IMR-90 (cell line): ENCODE measurements at regions not wholly inside any gene's neighbourhood (a gene's known extent, or its start where the extent isn't known, plus 50 kb on each side); places are given as distances from the start of the nearest gene placed in this dataset.

Source experiments
- ATAC-seq: fragments of 200-7000 bp; cut with Tn5 transposase; 2 replicates; pipeline ENCODE4 v1.9.1; 2020; ENCODE audit warnings: low read depth, mild to moderate bottlenecking, moderate library complexity
- BruUV-seq: library from RNA; stranded (reverse); fragments of 400-500 nt; replicated peaks from 2 replicates; lab custom pipeline; 2021; lab: Mats Ljungman, UMichigan
- CTCF ChIA-PET: fragments of 300-600 bp; formaldehyde crosslinking; extraction: SDS; loops from one replicate; lab custom pipeline; 2021; ENCODE audit warnings: antibody characterized with exemption; lab: Yijun Ruan, JAX
- POLR2A ChIA-PET: fragments of 300-600 bp; sonication (Branson Sonifier 250); formaldehyde crosslinking; loops from one replicate; lab custom pipeline; 2022; ENCODE audit warnings: antibody characterized with exemption; ENCODE audit not compliant: unreplicated experiment; lab: Charles Lee
- DNase-seq: peaks from one replicate; pipeline ENCODE4 v3.0.0; 2013
- H2AFZ ChIP-seq: replicated peaks from 2 replicates; pipeline ENCODE3; 2013; ENCODE audit warnings: low read length, mild to moderate bottlenecking; ENCODE audit not compliant: poor library complexity
- H2AK5ac ChIP-seq: 2 replicates; pipeline ENCODE4 v1.6.1; 2013; ENCODE audit warnings: low read depth, low read length, inconsistent platforms
- H2AK9ac ChIP-seq: replicated peaks from 2 replicates; pipeline ENCODE3; 2013; ENCODE audit warnings: mild to moderate bottlenecking, low read depth, low read length, moderate library complexity; ENCODE audit not compliant: poor library complexity
- H2BK120ac ChIP-seq: 2 replicates; pipeline ENCODE4 v1.6.1; 2013; ENCODE audit warnings: low read depth, low read length, inconsistent platforms
- H2BK15ac ChIP-seq: 3 replicates; pipeline ENCODE4 v1.6.1; 2013; ENCODE audit warnings: low read depth, low read length, inconsistent platforms
- H2BK20ac ChIP-seq: 2 replicates; pipeline ENCODE4 v1.6.1; 2013; ENCODE audit warnings: low read depth, mild to moderate bottlenecking, inconsistent platforms, low read length, moderate library complexity
- H2BK5ac ChIP-seq: 2 replicates; pipeline ENCODE4 v1.6.1; 2013; ENCODE audit warnings: mild to moderate bottlenecking, low read depth, low read length, inconsistent platforms; ENCODE audit not compliant: poor library complexity, severe bottlenecking
- H3K14ac ChIP-seq: replicated peaks from 2 replicates; pipeline ENCODE4 v1.6.1; 2013; ENCODE audit warnings: low read depth, low read length, inconsistent platforms
- H3K18ac ChIP-seq: 2 replicates; pipeline ENCODE4 v1.6.1; 2013; ENCODE audit warnings: low read depth, low read length, control low read depth
- H3K23ac ChIP-seq: 2 replicates; pipeline ENCODE4 v1.6.1; 2013; ENCODE audit warnings: low read depth, low read length, inconsistent platforms
- H3K27ac ChIP-seq: 2 replicates; pipeline ENCODE4 v1.5.1; 2013; ENCODE audit warnings: mild to moderate bottlenecking, control low read depth, low read length; ENCODE audit not compliant: insufficient read depth
- H3K27me3 ChIP-seq: 2 replicates; pipeline ENCODE4 v1.6.1; 2013; ENCODE audit warnings: low read length; ENCODE audit not compliant: control insufficient read depth, insufficient read depth
- H3K36me3 ChIP-seq: 2 replicates; pipeline ENCODE4 v1.6.1; 2013; ENCODE audit warnings: low read length, mixed read lengths; ENCODE audit not compliant: control insufficient read depth, insufficient read depth
- H3K4ac ChIP-seq: 2 replicates; pipeline ENCODE4 v1.6.1; 2013; ENCODE audit warnings: low read depth, low read length, inconsistent platforms
- H3K4me1 ChIP-seq: 2 replicates; pipeline ENCODE4 v1.6.1; 2013; ENCODE audit warnings: low read length, mixed read lengths; ENCODE audit not compliant: control insufficient read depth, insufficient read depth
- H3K4me2 ChIP-seq: 2 replicates; pipeline ENCODE4 v1.6.1; 2013; ENCODE audit warnings: low read depth, mild to moderate bottlenecking, control low read depth, low read length, moderate library complexity
- H3K4me3 ChIP-seq: 2 replicates; pipeline ENCODE4 v1.5.1; 2013; ENCODE audit warnings: low read depth, mild to moderate bottlenecking, control low read depth, low read length, moderate library complexity; ENCODE audit not compliant: insufficient read depth
- H3K56ac ChIP-seq: 2 replicates; pipeline ENCODE4 v1.6.1; 2013; ENCODE audit warnings: low read length, inconsistent platforms; ENCODE audit not compliant: insufficient read depth; ENCODE audit errors: extremely low read depth
- H3K79me1 ChIP-seq, 2 experiments: 2 replicates each; pipeline ENCODE4 v1.6.1; 2013; ENCODE audit warnings: low read length in 2 of 2, inconsistent platforms in 1 of 2, low read depth in 1 of 2
- H3K9ac ChIP-seq: 2 replicates; pipeline ENCODE4 v1.6.1; 2013; ENCODE audit warnings: low read depth, low read length, control low read depth
- H3K9me1 ChIP-seq: 2 replicates; pipeline ENCODE4 v1.6.1; 2013; ENCODE audit warnings: low read length, inconsistent platforms; ENCODE audit not compliant: insufficient read depth
- H3K9me3 ChIP-seq: 2 replicates; pipeline ENCODE4 v1.6.1; 2013; ENCODE audit warnings: low read length; ENCODE audit not compliant: control insufficient read depth, insufficient read depth
- H4K20me1 ChIP-seq: 2 replicates; pipeline ENCODE4 v1.6.1; 2013; ENCODE audit warnings: low read length, inconsistent platforms; ENCODE audit not compliant: insufficient read depth
- H4K5ac ChIP-seq: 2 replicates; pipeline ENCODE4 v1.6.1; 2013; ENCODE audit warnings: mild to moderate bottlenecking, low read depth, low read length, control low read depth
- H4K8ac ChIP-seq, 2 experiments: 2 replicates each; pipeline ENCODE4 v1.6.1; 2013; ENCODE audit warnings: low read depth in 2 of 2, low read length in 2 of 2, control low read depth in 1 of 2, inconsistent platforms in 1 of 2
- H4K91ac ChIP-seq: 2 replicates; pipeline ENCODE4 v1.6.1; 2013; ENCODE audit warnings: low read depth, low read length, inconsistent platforms; ENCODE audit not compliant: insufficient read depth
- BHLHE40 ChIP-seq: fragments of 150-350 bp; IDR thresholded peaks from 2 replicates; pipeline ENCODE4 v1.6.1; 2016; ENCODE audit warnings: mild to moderate bottlenecking, low read depth, low read length
- CEBPB ChIP-seq: IDR thresholded peaks from 2 replicates; pipeline ENCODE4 v1.6.1; 2012; ENCODE audit warnings: low read depth, low read length, improper control_type of control experiment
- CHD1 ChIP-seq: IDR thresholded peaks from 2 replicates; pipeline ENCODE4 v1.6.1; 2012; ENCODE audit warnings: low read depth, low read length, improper control_type of control experiment
- FOS ChIP-seq: fragments of 150-350 bp; IDR thresholded peaks from 2 replicates; pipeline ENCODE4 v1.6.1; 2016; ENCODE audit warnings: low read depth, low read length
- MAFK ChIP-seq: IDR thresholded peaks from 2 replicates; pipeline ENCODE4 v1.6.1; 2012; ENCODE audit warnings: low read depth, low read length, improper control_type of control experiment
- MAZ ChIP-seq: IDR thresholded peaks from 2 replicates; pipeline ENCODE4 v1.6.1; 2012; ENCODE audit warnings: low read depth, mild to moderate bottlenecking, low read length, improper control_type of control experiment, moderate library complexity, borderline replicate concordance
- MXI1 ChIP-seq: IDR thresholded peaks from 2 replicates; pipeline ENCODE4 v1.6.1; 2012; ENCODE audit warnings: low read depth, mild to moderate bottlenecking, low read length, moderate library complexity, borderline replicate concordance
- NFE2L2 ChIP-seq: fragments of 150-350 bp; IDR thresholded peaks from 2 replicates; pipeline ENCODE4 v1.6.1; 2016; ENCODE audit warnings: low read depth, mild to moderate bottlenecking, low read length
- POLR2A ChIP-seq: IDR thresholded peaks from 2 replicates; pipeline ENCODE4 v1.6.1; 2012; ENCODE audit warnings: mild to moderate bottlenecking, low read depth, low read length
- RAD21 ChIP-seq: IDR thresholded peaks from 2 replicates; pipeline ENCODE4 v1.6.1; 2012; ENCODE audit warnings: low read length, improper control_type of control experiment
- RCOR1 ChIP-seq: IDR thresholded peaks from 2 replicates; pipeline ENCODE4 v1.6.1; 2012; ENCODE audit warnings: mild to moderate bottlenecking, low read length, improper control_type of control experiment; ENCODE audit not compliant: insufficient replicate concordance
- RFX5 ChIP-seq: IDR thresholded peaks from 2 replicates; pipeline ENCODE4 v1.8.0; 2012; ENCODE audit warnings: low read depth, mild to moderate bottlenecking, low read length, moderate library complexity
- SMC3 ChIP-seq: fragments of 150-350 bp; IDR thresholded peaks from 2 replicates; pipeline ENCODE4 v1.6.1; 2016; ENCODE audit warnings: low read depth, mild to moderate bottlenecking, antibody characterized with exemption, low read length, moderate library complexity
- WGBS, 2 experiments: methylation state at CpG; one replicate each; pipeline versions ENCODE4 v1.1.5 to v1.1.7; 2013; ENCODE audit warnings: missing lambda C conversion rate in 2 of 2; ENCODE audit not compliant: insufficient read length in 1 of 2; ENCODE audit errors: extremely low coverage in 2 of 2; 5-methylcytosine and 5-hydroxymethylcytosine counted together
- dilution Hi-C: fragments of 300-500 bp; cut with HindIII; formaldehyde crosslinking; loops from one replicate; pipeline ENCODE4 v1.14.3; 2018; ENCODE audit warnings: low sequenced_read_pairs; ENCODE audit not compliant: unreplicated experiment
- in situ Hi-C: fragments of 300-500 bp; cut with MboI; formaldehyde crosslinking; loops from 3 replicates; pipeline ENCODE4 v1.14.3; 2019; ENCODE audit warnings: low sequenced_read_pairs, inconsistent platforms, mixed read lengths
- intact Hi-C: fragments of 100-400 bp; cut with micrococcal nuclease; formaldehyde crosslinking; loops from 2 replicates; pipeline ENCODE4 v1.10.0; 2022
- TF ChIP-seq, protein P1 (sequence below): conservative IDR thresholded peaks from 2 replicates; pipeline ENCODE4 v1.5.1; 2012; ENCODE audit warnings: mild to moderate bottlenecking, low read depth, low read length, improper control_type of control experiment
- TF ChIP-seq, protein P2 (sequence below): fragments of 150-350 bp; IDR thresholded peaks from 2 replicates; pipeline ENCODE4 v1.6.1; 2017; ENCODE audit warnings: mild to moderate bottlenecking, antibody characterized with exemption, low read length, low read depth
- TF ChIP-seq, protein P3 (sequence below): fragments of 150-350 bp; IDR thresholded peaks from 2 replicates; pipeline ENCODE4 v1.6.1; 2016; ENCODE audit warnings: low read depth, mild to moderate bottlenecking, low read length, moderate library complexity, borderline replicate concordance

DNA sequence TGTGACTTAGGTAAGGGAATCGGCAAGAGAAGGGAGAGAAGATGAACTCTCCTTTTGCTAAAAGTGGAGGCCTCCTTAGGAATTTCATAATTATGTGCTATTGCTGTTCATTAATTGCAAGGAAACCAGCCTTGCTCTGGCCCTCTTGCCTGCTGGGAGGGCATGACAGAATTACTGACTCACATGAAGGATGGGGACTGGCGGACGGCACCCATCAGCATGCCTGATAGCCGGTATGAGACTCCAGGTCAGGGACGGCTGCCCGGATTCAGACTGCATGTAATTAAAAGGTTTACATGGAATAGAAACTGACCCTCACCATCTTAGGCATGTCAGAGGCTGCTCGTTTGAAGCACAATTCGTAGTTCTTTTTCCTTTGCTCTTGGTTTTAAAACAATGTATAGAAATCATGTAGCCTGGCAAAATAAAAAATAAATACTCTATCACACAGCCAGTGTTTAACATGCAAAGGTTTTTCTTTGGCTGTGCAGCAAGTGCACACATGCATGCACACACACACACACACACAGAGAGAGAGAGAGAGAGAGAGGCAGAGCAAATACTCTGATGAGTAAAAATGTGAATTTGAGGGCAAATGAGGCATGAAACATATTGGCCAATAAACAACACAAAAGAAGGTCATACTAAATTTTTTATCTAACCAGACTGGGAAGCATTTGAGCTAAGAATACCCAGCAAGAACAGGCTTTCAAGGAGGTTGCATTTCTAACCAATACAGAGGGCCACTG is 82.7 kb downstream of the FOXB1 start:
- DNase-seq (no peak), ATAC-seq (no peak)
- no peaks in the 10 kb centered on the region for H3K9me1 ChIP-seq
- dilution Hi-C loops: no loop called here
- no peaks in the 10 kb centered on the region for H3K9me3 ChIP-seq
- CTCF ChIA-PET: no interaction called here
- no peak overlapping the region for H3K14ac ChIP-seq
- no peak overlapping the region for H3K4me2 ChIP-seq
- no peak overlapping the region for H3K9ac ChIP-seq
- H2BK20ac ChIP-seq: no peak overlapping the region
- H2BK15ac ChIP-seq: no peak overlapping the region
- WGBS, 2 experiments: 20% methylated on average over 1 of the region's 8 CpGs; no CpG with 5 or more reads in 1 of the 2 experiments
- no peak overlapping the region for H3K23ac ChIP-seq
- no TSS peak for BruUV-seq
- H4K8ac ChIP-seq: no peak overlapping the region
- TF ChIP-seq SMC3 (no peak), RCOR1 (no peak), MXI1 (no peak), BHLHE40 (no peak), CHD1 (no peak), MAFK (no peak), RFX5 (no peak), FOS (no peak), RAD21 (no peak), CEBPB (no peak), POLR2A (no peak), MAZ (no peak), NFE2L2 (no peak)
- TF ChIP-seq, protein P1, sequence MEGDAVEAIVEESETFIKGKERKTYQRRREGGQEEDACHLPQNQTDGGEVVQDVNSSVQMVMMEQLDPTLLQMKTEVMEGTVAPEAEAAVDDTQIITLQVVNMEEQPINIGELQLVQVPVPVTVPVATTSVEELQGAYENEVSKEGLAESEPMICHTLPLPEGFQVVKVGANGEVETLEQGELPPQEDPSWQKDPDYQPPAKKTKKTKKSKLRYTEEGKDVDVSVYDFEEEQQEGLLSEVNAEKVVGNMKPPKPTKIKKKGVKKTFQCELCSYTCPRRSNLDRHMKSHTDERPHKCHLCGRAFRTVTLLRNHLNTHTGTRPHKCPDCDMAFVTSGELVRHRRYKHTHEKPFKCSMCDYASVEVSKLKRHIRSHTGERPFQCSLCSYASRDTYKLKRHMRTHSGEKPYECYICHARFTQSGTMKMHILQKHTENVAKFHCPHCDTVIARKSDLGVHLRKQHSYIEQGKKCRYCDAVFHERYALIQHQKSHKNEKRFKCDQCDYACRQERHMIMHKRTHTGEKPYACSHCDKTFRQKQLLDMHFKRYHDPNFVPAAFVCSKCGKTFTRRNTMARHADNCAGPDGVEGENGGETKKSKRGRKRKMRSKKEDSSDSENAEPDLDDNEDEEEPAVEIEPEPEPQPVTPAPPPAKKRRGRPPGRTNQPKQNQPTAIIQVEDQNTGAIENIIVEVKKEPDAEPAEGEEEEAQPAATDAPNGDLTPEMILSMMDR: no peak
- TF ChIP-seq, protein P2, sequence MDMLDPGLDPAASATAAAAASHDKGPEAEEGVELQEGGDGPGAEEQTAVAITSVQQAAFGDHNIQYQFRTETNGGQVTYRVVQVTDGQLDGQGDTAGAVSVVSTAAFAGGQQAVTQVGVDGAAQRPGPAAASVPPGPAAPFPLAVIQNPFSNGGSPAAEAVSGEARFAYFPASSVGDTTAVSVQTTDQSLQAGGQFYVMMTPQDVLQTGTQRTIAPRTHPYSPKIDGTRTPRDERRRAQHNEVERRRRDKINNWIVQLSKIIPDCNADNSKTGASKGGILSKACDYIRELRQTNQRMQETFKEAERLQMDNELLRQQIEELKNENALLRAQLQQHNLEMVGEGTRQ: no peak
- TF ChIP-seq, protein P3, sequence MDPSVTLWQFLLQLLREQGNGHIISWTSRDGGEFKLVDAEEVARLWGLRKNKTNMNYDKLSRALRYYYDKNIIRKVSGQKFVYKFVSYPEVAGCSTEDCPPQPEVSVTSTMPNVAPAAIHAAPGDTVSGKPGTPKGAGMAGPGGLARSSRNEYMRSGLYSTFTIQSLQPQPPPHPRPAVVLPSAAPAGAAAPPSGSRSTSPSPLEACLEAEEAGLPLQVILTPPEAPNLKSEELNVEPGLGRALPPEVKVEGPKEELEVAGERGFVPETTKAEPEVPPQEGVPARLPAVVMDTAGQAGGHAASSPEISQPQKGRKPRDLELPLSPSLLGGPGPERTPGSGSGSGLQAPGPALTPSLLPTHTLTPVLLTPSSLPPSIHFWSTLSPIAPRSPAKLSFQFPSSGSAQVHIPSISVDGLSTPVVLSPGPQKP: no peak
- no peak overlapping the region for H2AK9ac ChIP-seq
- no peak overlapping the region for H3K18ac ChIP-seq
- H2BK120ac ChIP-seq: no peak overlapping the region
- no peak overlapping the region for H4K91ac ChIP-seq
- H3K56ac ChIP-seq: no peak overlapping the region
- no peak overlapping the region for H2BK5ac ChIP-seq
- H4K5ac ChIP-seq: no peak overlapping the region
- no peak overlapping the region for H3K4me3 ChIP-seq
- intact Hi-C loops: no loop called here
- in situ Hi-C loops: no loop called here
- POLR2A ChIA-PET: no interaction called here
- H3K36me3 ChIP-seq: no peaks in the 10 kb centered on the region
- no peak overlapping the region for H2AFZ ChIP-seq
- no peak overlapping the region for H3K4ac ChIP-seq
- H3K79me1 ChIP-seq: no peaks in the 10 kb centered on the region
- no peak overlapping the region for H3K27ac ChIP-seq
- H2AK5ac ChIP-seq: no peak overlapping the region
- H4K20me1 ChIP-seq: no peaks in the 10 kb centered on the region
- peaks cover 8% of the 10 kb centered on the region for H3K27me3 ChIP-seq
- H3K4me1 ChIP-seq: peaks cover 2% of the 10 kb centered on the region; the same call in 1 of the 2 replicates
